ENCODE measurements at regions not wholly inside any gene's neighbourhood (a gene's known extent, or its start where the extent isn't known, plus 50 kb on each side); places are given as distances from the start of the nearest gene placed in this dataset.

DNA sequence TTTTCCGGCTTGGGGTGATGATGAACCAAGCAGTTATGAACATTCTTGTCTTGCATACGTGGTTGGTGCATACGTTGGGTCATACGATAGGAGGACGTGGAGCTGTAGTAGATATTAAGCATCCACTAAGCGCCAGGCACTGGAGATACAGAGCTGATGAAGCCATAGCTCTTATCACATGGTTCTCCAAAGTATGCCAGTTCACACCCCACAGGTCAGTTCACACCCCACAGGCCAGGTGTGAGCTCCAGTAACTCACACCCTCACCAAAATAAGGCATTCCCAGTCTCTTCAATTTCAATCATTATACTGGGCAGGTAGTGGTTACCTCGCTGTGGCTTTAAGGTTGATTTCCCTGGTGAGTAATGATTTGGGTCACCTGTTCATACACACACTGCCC, 335.5 kb downstream of the FOXL1 start:
- no peak for DNase-seq (ENCODE audit: low spot score)

DNA sequence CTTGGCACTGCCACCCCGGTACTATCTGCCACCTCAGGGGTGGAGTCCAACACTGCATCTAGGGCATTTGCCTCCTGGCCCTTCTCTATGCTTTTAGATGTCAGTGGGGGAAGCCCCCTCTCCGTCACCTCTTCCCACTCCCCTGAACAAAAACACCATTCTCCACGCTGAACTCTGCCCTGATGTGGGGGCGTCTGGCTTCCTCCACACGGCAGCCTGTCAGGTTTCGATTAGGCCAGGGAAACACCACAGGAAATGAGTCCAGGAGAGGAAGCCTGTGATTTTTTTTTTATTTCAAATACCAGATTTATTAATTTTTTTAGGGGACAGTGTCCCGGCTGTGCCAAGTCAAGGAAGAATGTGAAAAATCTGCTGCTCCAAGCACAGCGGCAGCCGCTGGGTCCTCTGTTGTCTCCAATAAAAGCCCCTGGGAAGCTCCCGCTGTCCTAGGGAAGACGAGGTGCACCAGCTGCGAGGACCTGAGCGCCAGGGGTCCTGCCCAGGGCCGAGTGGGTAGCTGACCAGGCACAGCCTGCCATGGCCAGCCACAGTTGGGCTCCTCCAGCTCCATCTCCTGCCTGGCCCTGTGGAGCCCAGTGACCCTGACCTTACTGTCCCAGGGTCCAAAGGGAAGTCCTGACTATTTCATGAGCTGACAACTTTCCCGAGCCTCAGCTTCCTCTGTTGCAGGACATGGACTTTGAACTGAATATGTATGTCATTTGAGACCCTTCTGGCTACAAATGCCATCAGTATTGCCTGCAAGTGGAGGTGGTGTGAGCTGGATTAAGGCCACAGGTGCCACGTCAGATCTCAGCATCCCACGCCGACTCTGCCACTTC, 336.7 kb downstream of the FOXL1 start:
- no peak for DNase-seq (ENCODE audit: low spot score)

DNA sequence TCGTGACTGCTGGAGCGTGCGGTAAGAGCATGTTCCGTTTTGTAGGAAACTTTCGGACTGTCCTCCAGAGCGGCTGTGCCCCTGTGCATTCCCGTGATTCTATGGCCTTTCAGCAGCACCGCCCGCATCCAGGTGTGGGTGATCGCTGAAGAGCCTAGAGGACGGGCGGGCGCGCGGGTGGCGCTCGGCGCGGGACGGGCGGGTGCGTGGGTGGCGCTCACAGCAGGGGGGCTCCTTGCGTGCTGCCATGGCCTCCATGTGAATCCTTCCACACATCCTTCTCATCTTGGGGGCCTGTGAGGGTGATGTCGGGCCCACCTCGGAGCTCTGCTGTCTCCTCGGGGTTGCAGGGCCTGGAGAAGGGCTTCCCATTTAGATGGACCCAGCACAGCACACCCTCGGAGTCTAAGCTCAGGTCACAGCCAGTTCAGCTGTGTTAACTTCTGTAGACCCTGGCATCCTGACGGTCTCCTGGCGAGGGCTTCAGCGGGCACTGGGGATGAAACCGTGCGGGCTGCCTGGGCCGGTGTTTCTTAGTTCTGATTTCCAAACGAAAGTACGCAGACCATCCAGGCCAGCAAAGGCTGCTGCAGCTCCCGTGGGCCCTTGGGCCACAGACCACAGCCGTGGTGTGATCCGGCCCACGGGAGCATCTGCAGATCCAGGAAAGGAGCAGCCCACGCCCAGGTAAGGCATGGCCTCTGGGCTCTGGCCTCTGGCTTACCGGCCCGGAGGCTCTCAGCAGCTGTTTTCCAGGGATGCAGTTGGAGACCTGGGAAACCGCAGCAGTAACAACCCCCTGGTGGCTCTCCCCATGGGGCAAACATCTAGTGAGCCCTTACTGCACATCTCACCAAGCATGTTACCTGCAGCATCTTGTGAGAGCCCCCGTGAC, 339.4 kb downstream of the FOXL1 start:
- DNase-seq (ENCODE audit: low spot score): no peak

GRCh38 chr16:86918637-86919036, 340.3 kb downstream of the FOXL1 start:
- no peak for DNase-seq (ENCODE audit: low spot score)

DNA sequence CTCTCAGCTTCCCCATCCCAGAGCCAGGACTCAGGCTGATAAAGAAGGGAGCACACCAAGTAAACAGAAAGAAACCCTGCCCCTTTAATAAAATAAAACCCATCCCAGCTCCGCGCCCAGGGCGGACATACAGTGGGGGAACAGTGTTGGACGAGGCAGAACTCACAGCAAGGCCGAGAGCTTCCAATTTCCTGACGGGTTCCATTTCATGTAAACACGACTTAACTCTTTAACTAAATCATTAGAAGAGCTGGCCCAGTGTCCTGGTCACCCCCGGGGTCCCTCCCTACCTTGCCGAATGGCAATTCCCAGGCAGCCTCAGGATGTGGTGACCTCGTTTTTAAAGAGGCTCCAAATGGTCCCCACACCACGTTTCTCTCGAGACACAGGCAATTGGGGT, 340.7 kb downstream of the FOXL1 start:
- DNase-seq (ENCODE audit: low spot score): no peak

DNA sequence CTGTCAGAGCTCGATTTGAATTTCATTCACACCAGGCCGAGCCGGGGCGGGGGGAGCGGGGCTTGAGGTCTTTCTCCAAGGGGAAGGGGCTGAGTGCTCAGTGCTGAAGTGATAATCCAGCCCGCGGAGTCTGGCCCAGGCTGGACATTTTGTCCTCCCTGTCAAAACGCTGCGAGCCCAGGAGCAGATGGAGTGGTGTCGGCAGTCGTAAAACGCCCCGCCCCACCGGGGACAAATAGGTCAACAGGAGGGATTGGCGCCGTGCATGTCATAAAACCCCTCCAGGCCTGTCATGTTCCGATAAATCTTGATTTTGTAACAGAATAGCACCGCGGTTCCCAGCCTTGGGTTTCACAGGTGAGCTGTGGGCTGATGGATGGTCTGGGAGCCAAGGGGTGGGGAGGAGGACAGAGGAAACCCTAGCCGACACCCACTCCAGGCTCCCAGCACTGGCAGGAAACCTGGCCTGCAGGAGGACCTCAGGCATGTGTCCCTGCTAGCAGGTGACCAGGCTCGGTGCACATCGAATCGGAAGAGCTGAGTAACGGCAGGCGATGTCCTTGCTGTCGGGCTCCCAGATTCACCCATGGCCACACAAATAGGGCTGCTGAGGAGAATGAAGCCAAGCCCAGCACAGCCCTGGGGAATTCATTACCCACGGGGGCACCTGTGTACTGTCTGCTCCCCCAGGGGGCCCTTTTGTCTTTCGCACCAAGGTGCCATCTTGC, 341.4 kb downstream of the FOXL1 start:
- DNase-seq (ENCODE audit: low spot score): no peak

GRCh38 chr16:86921289-86921688, 342.9 kb downstream of the FOXL1 start:
- no peak for DNase-seq (ENCODE audit: low spot score)

DNA sequence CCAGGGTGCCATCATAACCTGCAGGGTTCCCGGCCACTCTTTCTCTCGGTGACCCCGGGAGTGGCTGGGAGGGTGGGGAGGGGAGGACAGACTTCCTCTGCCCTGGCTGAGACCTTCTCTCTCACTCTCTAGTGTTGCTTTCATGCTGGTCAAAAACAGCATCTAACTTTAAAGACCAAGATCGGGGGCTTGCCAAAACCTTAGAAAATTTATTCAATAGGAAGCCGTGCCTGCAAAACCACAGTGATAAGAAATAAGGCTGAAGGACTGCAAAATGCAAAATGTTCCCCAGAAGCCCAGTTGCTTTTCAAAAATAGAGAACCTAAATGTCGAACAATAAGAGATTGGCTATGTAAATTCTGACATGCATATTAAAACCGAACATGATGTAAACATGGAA, 344.0 kb downstream of the FOXL1 start:
- no peak for DNase-seq (ENCODE audit: low spot score)

GRCh38 chr16:86923656-86924055, 345.3 kb downstream of the FOXL1 start:
- no peak for DNase-seq (ENCODE audit: low spot score)

- no peak for DNase-seq (ENCODE audit: low spot score)
Observed at GRCh38 chr16:86924537-86924936, 346.2 kb downstream of the FOXL1 start.

- DNase-seq (ENCODE audit: low spot score): no peak
Observed at GRCh38 chr16:86925067-86925791, 346.9 kb downstream of the FOXL1 start.

GRCh38 chr16:86926181-86927094, 348.1 kb downstream of the FOXL1 start:
- DNase-seq (ENCODE audit: low spot score): no peak

GRCh38 chr16:86927699-86928098, 349.4 kb downstream of the FOXL1 start:
- DNase-seq (ENCODE audit: low spot score): no peak

GRCh38 chr16:86928523-86929011, 350.2 kb downstream of the FOXL1 start:
- DNase-seq (ENCODE audit: low spot score): no peak

DNA sequence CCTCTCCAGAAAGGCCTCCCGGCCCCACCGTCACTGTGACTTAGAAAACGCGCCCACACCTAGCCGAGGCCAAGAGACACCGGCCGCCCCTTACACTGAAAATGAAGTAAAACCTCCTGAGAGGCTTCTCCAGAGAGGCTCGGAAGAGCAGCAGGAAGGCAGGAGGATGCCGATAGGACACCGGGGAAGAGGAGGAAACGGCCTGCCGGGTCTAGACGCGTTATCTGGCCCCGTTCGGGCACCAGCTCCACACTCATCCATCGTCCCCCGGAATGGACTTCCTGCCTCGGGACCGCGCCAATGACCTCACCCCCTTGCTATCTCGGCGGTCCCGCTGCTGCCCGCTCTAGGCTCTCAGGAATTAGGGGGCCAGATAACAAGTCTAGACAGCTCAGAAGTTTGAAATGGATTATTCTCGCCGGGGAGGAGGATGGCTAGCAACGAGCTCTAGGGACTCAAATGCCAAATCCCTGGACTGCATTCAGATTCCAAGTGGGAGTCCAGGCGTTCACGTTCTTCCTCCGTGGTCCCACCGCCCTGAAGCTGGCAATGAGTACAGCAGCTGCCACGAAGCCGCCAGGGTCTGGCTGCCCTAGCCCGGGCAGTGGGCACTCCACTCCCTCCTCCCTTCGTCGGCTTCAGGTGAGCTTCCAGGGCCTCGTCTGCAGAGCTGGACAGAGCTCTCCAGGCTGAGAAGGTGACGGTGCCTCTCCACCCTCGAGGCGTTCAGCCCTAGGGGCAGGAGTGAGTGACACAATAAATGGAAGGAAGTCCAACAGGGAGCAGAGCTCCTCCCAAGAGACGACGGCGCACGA, 350.9 kb downstream of the FOXL1 start:
- no peak for DNase-seq (ENCODE audit: low spot score)

DNA sequence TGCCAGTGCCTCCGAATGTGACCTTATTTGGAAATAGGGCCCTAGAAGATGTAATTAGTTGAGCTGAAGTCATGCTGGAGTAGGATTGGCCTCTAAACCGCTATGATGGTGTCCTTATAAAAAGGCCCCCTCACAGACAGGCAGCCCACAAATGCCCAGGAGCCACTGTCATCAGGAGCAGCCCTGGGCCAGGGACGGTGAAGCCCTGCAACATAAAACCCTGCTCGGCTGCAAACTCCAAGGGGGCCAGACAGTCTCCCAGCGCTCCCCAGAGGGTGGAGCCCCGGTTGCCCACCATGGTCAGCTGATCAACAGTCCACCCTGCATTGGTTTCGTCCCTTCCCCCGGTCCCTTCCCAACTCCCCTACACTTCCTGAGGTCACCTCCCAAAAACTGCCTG, 351.7 kb downstream of the FOXL1 start:
- no peak for DNase-seq (ENCODE audit: low spot score)

DNA sequence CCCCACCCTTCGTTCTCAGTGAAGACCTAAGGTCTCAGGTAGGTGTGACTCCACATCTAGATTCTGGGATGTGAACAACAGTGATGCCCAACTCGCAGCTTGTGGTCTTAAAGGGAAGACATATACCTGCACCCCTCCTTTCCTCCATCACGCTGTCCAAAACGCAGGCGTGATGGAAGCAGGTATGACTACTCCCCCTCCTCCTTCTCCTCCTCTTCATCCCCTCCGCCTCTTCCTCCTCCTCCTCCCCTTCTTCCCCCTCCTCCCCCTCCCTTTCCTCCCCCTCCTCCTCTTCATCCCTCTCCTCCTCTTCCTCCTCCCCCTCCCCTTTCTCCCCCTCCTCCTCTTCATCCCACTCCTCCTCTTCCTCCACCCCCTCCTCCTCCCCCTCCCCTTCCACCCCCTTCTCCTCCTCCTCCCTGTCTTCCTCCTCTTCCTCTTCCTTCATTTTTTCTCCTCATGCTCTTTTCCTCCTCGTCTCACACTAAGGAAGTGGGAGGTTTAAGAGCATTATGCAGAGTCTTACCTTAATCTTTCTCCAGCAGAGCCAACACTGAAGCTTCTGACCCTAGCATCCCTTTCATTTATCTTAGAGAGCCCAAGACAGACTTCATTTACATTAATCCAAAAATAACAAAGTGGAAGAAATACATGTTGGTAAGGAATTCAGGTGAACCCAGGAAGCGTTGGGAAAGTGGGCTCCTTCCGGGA, 352.5 kb downstream of the FOXL1 start:
- no peak for DNase-seq (ENCODE audit: low spot score)

DNA sequence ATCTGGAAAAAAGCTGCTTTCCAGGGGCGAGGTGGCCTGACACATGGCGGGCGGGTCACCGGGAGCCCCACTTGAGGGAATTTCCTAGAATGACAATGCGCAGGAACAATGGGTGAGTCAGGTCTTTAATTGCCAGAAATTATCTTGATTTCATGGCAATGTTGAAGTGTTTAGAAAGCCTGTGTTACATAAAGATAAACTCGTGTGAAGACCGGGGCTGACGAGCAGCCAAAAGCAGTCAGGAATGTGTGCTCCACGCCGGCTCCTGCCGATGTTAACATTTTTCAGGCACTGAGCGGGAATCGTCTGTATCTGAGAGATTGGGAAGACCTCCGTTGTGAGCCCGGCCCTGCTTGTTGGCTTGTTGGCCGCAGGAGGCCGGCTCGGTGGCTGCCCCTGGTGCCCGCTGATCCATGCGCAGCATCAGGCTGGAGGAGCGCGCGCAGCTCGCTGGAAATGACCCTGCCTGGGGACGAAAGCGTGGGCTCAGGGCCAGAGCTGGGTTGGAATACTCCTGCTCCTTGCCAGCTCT, 353.1 kb downstream of the FOXL1 start:
- DNase-seq (ENCODE audit: low spot score): no peak
